NCI-H2227 treated with DMSO at 0.1 percent for 48 hours (cell line): ENCODE measurements at regions not wholly inside any gene's neighbourhood (a gene's known extent, or its start where the extent isn't known, plus 50 kb on each side); places are given as distances from the start of the nearest gene placed in this dataset.

ENCODE experiments used
- DNase-seq: peaks from one replicate; lab custom pipeline; 2025; lab: John Stamatoyannopoulos, UW

- no peak for DNase-seq
These were observed 185.0 kb downstream of the SEMA6A start for GRCh38 chr5:116389601-116390000.

- no peak for DNase-seq
These were observed 185.9 kb downstream of the SEMA6A start for GRCh38 chr5:116388564-116389258.

DNA sequence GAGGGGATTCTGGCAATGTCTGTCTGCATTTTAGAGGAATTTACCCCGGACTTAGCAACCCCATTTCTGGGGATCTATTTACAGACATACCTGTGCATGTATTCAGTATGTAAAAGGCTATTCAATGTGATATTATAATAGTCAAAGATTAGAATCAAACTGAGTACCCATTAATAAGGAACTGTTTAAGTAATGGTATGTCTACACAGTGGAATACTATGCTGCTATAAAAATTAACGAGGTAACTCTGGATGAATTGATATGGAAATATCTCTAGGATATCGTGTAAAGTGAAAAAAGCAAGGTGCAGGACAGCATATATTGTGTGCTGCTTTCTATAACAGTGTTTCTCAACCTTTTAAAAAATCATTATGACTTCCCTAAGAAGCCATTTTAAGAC is 186.9 kb downstream of the SEMA6A start:
- DNase-seq, result no peak

DNA sequence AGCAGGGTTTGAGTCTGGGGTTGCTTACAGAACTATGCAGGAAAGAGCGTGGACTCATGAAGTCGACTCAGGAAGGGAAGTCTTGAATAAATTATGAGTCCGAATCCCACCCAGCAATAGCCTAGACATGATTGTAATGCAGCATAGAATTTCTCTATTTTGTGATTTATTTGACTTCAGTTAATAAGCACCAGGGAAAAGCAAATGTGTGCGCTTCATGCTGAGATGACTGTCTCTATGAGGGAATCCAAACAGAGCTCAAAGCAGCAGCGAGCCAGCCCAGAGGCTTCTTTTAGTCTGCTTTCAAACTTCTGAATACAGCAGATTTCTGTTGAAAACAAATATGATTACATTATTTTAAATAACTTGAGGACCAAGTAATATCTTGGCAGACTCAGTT is 188.0 kb downstream of the SEMA6A start:
- DNase-seq, result no peak

DNA sequence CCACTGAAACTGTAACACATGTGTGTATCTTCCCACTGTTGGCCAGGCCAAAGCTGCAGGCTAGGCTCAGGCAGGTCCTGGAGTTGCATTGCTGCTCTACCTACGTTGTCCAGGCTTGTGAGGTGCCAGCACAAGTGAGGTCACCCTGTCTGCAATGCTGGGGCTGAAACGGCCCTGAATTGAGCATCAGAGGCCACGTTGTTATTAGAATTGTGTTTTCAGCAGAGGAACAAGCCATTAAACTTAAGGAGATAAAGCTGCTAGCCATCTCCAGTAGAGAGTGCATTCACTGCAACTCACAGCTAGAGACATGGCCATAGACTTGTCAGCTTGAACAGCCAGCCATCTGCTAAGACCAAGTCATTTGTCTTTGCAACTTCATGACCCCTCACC is 191.8 kb downstream of the SEMA6A start:
- no peak for DNase-seq

DNA sequence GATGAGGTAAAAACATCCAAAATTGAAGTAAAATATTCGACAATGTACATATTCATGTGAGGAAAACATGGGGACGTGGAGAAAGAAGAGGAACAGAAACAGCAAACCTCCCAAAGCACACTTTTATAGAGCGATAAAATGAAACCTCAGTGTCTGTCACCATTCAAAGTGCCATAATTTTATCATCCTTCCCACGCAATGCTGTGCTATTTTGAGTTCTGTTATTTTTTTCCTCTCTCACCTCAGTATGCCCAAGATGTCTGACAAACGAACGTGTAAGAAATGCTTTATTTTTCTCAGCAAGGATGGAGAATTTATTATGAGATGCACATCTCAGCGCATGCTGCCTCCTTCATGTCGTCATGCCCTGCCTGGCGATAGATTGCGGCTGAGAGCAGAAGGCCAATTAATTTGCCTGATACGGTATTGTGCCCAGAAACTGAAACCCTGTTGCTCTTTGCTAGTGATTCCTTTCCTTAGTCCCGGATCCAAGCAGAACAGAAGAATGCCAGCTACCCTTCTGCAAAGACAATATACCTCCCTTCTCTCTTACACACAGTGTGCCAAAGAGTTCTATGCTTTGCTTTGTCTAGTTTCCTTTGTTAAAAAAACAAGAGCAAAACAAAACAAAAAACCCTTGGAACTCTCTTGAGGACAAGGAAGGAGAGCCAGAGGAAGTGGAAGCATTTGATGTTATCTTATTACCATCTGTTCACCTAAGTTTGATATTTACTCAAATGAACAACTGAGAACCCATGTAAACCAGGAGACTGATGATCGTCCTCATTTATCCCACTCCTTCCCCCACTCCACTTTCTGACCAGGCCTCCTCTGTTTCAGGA is 192.4 kb downstream of the SEMA6A start:
- DNase-seq, result no peak

DNA sequence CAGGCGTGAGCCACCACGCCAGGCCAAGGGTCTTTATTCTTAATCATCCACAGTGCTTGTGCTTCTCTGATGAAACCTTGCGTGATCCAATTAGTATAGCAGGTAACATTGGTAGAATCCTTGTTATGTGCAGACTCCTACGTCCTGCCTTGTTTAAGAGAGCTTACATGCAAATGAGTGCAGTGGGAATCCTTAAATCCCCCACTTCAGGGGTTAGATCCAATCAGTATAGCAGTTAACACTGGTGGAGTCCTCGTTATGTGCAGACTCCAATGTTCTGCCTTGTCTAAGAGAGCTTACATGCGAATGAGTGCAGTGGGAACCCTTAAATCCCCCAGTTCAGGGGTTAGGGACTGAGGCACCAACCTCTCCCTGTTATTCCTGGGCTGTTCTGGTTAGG is 193.4 kb downstream of the SEMA6A start:
- DNase-seq, result no peak

GRCh38 chr5:116380621-116381020 is 194.0 kb downstream of the SEMA6A start:
- no peak for DNase-seq

DNA sequence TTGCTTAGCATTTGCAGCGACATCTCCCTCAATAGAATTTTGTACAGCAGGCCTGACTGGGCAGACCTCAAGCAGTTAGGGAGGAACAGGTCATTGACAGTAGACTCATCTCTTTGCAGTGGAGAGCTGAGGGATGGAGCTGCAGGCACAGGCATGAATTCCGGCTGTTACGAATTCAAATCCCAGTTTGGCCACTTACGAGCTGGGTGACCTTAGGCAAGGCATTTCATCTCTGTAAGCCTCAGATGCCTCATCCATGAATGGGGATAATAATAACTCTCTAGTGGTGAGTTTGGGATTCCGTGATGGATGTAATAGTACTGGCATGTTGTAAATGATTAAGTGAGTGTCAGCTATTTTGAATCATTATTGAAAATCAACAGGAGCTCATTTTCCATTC is 195.3 kb downstream of the SEMA6A start:
- DNase-seq, result no peak

DNA sequence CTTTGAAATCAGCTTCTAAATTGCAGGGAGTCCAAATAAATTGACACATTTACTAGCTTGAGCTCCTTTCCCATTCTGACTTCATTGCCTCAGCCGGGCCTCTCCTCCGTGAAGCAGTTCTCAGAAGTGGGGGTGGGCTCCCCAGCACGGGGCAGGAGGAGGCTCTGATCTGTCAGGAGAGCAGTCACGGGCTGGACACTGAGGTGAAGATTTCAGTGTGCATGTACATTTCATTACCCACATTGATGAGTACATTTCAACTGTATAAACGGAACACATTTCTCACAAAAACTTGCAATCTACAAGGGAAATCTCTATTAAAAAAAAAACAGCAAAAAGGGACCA is 195.9 kb downstream of the SEMA6A start:
- DNase-seq, result no peak

DNA sequence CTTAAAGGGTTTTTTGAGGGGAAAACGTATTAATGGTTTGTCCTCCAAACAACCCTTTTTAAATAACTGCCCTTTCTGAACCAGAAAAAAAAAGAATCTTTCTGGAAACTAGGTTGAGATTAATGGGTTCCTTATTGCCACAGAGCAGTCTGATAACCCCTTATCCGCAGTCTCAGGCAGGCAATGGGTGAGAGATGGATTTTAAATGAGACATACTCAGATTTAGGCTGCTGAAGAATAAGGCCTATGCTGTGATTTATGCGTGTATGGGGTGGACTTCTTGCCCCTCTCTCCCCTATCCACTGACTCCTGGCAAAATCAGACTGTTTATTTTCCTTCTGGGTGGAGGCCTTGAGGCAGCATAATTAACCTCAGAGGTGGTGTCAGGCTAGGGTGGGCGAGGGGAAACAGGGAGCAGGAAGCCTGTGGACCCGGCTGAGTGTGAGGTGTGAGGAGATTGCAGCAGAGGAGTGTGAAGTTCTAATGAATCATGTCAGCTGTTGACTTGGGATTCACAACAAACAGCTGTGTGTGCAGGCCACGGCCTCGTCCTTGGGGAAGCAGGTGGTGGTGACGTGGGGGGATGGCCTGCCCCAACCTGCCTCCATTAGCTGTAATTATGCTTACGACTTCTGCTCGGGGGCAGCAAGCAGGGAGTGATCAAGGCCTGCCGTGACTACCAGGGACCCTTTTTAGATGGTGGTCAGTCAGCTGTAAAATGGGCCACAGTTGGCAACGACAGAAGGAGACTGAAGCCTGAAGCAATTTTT is 196.4 kb downstream of the SEMA6A start:
- DNase-seq, result peak; percentile 8

GRCh38 chr5:116377276-116378006 is 197.2 kb downstream of the SEMA6A start:
- DNase-seq, result no peak

GRCh38 chr5:116375926-116376325 is 198.7 kb downstream of the SEMA6A start:
- DNase-seq, result no peak

- DNase-seq, result no peak
These were observed 200.2 kb downstream of the SEMA6A start for GRCh38 chr5:116374434-116374852.

GRCh38 chr5:116372931-116373597 is 201.6 kb downstream of the SEMA6A start:
- no peak for DNase-seq

GRCh38 chr5:116371935-116372334 is 202.7 kb downstream of the SEMA6A start:
- no peak for DNase-seq

DNA sequence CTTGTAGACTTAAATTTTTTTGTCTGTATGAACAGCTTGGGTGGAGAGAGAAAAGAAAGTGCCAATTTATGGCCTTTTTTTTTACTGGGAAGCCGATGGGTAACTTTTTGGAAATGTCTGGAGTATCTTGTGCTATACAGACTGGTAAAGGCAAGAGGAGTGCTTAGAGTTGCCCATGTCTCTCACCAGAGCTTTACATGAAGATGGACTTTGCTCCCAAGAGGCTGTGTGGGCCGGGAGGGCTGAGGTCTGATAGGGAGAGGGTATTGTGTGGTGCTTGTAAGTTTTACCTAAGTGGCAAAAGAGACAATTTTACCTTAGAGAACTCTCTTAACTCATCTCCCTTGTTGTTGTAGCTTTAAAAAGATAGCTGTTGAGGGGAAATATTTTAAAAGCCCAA is 203.2 kb downstream of the SEMA6A start:
- DNase-seq, result no peak

DNA sequence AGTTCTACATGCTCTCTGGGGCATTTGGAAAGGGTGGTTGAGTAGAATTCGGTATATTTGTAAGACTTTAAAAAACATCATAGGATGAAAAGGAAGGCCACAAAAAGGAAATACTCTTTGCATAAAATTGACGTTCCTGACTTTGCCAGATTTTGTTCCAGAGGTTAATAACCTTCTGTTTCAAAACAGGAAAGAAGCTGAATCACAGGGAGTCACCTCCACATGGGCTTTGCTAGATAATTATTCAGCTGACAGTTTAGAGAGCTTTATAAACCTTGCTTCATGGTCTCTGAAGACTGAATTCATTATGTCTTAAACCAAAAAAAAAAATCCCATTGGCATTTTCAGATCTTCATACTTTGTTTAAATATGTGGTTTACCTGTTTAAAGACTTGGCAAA is 203.7 kb downstream of the SEMA6A start:
- no peak for DNase-seq

- no peak for DNase-seq
These were observed 204.5 kb downstream of the SEMA6A start for GRCh38 chr5:116370149-116370548.

DNA sequence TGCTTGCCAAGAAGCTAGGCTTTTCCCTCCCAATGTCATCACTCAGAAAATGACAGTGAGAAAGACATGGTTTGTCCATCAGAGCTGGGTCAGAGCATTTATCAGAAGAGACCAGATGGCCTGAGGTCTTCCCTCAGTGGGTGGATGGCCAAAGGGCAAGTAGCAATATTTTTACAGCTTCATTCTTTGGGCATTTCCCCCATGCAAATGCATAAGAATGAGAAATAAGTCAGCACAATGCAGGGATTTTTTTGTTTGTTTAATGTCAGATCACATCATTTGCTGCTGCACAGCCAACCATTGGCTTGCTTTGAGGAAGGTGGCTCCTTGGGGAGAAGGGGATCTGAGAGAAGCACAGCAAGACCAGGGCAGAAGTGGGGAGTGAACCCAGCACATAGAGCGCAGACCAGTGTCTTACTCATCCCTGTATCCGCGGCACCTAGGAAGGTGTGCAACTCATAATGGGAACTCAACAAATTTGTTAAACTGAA is 209.6 kb downstream of the SEMA6A start:
- DNase-seq, result no peak

DNA sequence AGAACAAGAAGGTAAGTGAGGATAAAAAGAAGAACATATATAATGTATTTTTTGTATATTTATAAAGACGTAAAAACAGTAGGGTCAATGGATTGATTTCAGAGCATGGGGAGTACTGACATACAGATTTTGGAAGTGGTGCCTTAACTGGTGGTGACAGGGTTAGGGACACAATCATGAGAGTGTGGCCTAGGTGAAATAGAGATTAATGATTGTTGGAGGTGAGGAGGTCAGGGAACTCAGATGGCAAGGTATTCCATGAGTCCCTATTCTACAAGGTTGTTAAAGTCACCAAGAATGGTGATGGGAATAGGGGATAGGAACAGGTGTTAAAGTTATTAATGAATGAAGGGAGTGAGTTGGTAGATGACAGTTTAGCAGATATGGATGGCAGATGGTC is 210.8 kb downstream of the SEMA6A start:
- no peak for DNase-seq
